ENCODE measurements at regions not wholly inside any gene's neighbourhood (a gene's known extent, or its start where the extent isn't known, plus 50 kb on each side); places are given as distances from the start of the nearest gene placed in this dataset.
"Not testable (repeated sequence)": the region's sequence is repeated elsewhere in the genome, so short reads cannot be mapped to it uniquely, and the experiment has no call there.

DNA sequence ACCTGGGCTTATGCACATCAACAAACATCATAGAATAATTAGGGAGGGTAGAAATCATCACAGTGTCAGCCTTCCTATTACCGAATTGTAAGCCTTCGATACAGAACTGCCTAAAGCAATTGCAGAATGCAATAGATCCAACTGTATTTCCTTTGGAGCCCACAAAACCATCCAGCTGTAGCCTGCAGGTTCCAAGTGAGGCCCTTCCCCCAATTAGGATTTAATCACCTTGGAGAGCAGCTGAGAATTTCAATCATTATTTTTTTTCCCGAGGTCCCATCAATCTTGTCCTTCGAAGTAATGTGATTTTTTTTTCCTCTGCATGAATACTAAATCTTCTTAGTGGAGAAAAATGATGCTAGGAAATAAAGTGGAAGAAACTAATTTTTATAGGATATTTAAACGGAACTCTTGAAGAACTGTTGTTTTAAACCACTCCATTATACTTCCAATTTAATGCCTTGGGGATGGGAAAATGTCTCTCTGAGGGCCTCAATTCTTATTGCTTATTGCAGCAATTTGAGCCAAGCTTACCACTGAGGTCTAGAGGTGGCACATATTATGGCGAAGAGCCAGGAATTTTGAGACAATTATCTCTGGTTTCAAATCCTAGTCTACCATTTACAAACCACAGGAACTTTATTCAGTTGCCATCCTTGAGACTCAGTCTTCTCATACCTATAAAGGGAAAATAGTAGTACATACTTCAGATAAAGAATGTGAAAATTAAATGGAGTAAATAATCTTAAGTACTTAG is 953.4 kb upstream of the IGFBP7 start:
- DNase-seq (ENCODE audit: low spot score) = no peak

DNA sequence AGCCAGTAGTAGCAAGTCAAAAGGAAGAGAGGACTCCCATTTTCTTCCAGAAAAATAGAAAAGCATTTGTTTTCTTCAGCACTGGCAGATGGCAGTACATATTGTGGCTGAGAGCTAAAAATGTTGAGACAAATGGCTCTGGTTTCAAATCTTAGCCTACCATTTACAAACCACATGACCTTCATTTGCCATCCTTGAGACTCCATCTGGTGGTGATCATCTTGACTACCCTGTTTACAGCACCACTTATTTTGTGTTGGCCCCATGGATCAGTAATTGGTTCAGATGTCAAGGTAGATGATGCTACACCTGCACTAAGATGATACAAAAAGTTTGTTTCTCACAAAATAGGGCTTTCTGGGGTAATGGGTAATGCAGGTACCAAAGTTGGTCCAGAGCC is 951.8 kb upstream of the IGFBP7 start:
- no peak for DNase-seq (ENCODE audit: low spot score)

DNA sequence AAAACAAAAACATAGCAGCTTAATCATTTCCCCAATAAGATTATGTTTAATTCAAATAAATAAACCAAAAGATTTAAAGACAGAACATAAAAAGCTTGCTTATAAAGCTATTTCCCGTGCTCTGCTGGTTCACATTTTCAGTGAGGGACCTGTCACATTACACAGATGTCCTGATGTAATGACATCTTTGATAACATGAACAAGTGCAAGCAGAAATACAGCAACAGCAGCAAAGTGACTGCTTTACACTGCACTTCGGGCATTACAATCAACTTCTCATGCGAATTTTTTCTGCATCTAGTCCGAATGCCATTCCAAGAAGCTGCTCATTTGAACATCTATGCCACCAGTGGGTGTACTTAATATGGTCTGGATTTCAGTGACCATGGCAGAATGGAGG is 940.3 kb upstream of the IGFBP7 start:
- DNase-seq (ENCODE audit: low spot score) = no peak

DNA sequence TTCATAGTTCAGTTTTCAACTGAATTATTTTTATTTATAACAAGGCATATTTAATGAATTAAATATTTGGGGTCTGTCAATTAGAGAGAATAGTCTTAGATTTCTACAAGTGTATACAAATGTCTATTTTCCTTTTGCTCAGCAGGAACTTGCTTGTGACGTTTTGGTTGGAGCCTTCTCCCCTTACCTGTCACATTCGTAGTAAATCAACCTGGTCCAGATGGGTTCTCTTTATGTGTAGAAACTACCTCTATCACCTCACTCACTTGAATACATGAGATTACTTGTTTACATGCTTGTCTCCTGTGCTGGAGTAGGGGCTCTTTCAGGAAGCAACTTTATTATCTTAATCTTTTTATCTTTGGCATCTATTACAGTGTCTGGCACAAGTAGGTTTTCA is 938.3 kb upstream of the IGFBP7 start:
- DNase-seq (ENCODE audit: low spot score) = no peak

DNA sequence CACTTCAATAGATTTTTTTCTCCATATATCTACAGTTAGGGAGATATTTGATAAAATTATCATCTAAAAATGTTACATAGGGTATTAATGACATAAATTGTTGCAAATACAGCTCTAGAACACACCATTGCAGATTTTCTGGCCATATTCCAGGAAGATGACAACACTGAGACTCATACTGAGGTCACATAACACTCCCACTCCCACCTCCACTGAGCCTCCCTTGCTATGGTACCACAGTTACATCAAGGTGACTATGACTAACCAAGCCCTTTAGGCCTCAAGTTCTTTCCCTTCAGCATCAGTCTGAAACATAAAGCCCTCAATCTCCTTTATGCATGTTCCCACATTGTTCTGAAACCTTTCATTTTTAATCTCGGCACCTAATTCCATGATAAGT is 932.0 kb upstream of the IGFBP7 start:
- no peak for DNase-seq (ENCODE audit: low spot score)

DNA sequence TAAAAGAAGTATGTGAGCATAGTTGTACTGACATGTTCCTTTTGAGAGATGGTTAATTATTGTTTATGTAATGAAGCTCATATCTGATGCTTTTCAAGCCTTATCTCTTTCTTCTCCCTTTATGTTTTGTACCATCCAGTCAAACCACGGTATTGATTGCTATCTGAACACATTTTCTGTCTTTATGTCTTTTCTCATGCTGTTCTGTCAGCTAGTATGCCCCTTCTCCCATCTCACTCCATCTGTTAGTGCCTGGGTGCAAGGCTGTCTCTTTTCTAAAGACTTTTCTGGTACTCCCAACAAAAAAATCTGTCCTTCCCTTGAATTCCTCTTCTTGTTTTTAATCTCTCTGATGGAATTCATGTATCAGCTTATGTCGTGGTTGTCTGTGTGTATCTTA is 883.8 kb upstream of the IGFBP7 start:
- DNase-seq (ENCODE audit: low spot score) = no peak

DNA sequence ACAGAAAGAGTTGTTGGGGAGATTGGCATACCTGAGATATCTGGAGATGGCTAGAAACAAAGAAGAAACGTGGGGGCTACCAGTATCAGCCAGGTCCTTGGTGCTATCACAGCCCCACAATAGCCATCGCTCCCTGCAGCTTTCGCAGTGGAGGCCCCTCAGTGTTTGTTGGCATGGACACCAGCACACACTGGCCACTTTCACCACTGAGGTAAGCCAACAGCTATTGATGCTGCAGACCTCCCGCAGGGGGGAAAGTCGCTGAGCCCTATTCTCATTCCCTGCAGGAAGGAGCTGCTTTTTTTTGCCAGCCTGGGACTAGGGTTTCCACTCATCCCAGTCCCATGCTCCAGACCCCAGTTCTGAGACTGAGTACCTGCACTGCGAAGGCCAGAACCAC is 879.2 kb upstream of the IGFBP7 start:
- no peak for DNase-seq (ENCODE audit: low spot score)

DNA sequence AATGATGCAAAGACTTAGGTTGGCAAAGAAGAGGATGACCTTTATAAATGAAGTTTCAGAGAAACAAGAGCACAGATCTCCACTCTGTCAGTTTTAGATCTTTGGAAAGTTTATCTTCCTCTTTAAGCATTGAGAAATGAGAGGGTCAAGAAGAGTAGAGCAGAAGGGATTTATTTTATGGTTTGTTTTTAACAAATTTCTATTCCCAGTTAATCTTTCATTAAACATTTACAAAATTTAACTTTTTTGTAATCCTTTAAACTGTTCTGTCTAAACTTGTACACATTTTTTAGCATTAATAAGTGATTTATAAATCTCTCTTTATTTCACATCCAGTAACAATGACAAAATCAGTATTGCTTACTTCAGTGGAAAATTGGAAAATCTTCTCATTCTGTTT is 875.0 kb upstream of the IGFBP7 start:
- DNase-seq (ENCODE audit: low spot score) = no peak

DNA sequence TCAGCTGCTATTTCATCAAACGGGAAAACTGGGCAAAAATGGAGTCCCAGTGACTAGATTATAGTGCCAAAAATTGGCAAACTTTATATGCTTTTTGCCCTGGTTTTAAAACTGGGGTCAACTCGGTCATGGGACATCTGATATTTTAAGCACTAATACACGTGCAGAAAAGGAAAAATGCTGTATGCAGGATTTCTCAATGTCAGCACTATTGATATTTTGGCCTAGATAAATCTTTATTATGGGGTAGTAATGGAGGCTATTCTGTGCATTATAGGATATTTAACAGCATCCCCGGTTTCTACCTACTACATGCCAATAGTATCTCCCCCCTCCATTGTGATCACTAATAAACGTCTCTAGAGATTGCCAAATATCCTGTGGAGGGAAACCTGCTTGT is 870.9 kb upstream of the IGFBP7 start:
- DNase-seq (ENCODE audit: low spot score) = no peak

DNA sequence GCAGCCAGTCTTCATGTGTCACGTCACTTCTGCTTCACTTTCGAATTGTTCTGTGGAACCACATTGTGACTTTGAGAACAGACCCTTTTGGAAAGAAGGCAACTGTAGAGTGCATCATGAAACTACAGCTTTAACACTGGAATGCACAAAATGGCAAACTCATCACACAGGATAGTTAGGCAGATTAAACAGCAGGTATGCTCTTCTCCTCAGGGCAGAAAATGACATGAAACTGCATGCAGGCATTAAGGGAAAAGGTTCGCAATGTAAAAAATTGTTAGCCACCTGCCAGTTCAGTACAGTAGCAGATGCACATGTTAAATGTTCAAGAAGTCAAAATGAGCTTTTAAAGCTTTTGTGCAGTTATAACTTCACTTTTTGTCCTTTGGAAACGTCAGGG is 864.6 kb upstream of the IGFBP7 start:
- DNase-seq (ENCODE audit: low spot score) = no peak

DNA sequence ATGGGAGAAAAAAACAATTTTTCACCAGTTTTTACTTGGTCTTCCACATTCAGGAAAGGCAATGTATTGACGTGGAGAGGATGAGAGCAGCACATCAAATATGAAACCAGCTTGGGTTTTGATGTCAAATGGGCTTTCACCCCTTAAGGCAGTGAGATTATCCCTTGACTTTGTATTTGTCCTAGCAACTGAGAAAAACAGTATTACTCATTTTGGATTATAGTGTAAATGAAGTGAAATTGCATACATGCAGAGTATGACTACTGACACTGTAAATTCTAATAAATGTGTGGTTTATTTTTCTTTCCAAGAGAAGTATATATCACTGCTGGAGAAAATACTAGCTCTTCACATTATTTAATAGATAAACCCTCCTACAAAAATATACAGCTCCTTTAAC is 863.6 kb upstream of the IGFBP7 start:
- DNase-seq (ENCODE audit: low spot score) = no peak

DNA sequence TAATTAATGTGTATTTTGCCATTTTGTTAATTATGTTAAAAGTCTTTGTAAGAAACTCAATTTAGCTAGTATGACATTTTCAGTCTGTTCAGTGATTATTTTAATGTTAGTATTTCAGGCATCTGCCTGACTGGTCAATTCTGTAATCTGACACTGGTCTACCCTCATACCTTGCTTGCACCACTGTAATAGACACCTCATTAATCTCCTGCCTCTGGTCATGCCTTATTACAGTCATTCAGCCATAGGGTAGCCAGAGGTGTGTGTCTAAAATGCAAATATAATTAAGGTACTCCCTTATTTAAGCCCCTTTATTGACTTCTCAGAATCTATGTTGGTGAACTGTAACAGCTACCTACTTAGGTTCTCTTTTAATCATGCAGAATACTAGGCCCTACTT is 861.1 kb upstream of the IGFBP7 start:
- no peak for DNase-seq (ENCODE audit: low spot score)

DNA sequence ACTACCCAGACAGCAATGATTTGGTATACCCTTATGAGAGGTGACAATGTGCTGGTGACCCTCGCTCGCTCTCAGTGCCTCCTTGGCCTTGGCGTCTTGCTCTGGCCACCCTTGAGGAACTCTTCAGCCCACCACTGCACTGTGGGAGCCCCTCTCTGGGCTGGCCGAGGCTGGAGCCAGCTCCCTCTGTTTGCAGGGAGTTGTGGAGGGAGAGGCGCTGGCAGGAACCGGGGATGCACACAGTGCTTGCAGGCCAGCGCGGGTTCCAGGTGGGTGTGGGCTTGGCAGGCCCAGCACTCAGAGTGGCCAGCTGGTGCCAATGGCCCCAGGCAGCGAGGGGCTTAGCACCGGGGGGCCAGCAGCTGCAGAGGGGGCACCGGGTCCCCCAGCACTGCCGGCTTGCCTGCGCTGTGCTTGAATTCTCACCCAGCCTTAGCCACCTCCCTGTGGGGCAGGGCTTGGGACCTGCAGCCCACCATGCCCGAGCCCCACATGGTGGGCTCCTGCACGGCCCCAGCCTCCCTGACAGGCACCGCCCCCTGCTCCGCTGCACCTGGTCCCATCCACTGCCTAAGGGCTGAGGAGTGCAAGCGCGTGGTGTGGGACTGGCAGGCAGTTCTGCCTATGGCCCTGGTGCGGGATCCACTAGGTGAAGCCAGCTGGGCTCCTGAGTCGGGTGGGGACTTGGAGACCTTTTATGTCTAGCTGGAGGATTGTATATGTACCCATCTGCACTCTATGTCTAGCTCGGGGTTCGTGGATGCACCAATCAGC is 857.0 kb upstream of the IGFBP7 start:
- no peak for DNase-seq (ENCODE audit: low spot score)

DNA sequence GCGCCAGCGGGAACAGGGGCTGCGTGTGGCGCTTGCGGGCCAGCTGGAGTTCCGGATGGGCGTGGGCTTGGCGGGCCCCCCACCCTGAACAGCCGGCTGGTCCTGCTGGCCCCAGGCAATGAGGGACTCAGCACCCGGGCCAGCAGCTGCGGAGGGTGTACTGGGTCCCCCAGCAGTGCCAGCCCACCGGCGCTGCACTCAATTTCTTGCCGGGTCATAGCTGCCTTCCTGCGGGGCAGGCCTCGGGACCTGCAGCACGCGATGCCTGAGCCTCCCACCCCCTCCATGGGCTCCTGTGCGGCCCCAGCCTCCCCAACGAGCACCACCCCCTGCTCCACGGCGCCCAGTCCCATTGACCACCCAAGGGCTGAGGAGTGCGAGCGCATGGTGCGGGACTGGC is 855.2 kb upstream of the IGFBP7 start:
- DNase-seq (ENCODE audit: low spot score) = not testable (repeated sequence)

DNA sequence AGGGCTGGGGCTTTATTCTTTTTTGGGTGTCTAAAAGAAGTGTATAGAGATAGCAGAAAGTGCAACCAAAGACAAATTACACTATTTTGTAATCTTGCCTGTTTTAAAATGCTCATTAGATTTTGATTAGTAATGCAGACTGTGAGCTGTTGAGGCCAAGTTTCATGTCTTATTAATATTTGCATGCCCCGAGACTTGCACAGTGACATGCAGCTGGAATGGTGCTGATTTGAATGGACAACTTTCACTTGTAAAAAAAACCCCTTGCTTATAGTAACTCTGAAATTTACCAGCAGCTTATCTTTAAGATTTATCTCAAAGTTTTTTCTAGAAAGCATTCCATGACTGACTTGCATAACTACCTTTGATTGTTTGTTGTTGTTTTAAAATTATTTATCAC is 835.1 kb upstream of the IGFBP7 start:
- no peak for DNase-seq (ENCODE audit: low spot score)

DNA sequence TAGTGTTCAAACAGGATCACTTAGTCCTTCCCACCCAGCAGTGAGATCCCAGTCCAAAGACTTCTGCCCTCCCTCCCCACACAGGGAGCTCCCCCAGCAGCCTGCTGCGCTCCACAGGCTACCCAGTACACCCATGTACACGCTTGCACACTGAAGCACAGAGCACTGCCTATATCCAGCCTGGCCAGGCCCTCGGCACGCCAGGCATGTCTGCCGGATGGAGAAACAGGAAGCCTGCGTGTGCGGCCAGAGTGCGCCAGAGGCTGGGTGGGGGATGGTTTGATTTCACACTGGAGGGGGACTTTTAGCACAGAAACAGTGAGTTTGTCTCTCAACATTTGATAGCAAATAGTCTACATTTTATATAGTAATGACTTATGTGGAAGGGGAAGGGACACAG is 833.5 kb upstream of the IGFBP7 start:
- no peak for DNase-seq (ENCODE audit: low spot score)

DNA sequence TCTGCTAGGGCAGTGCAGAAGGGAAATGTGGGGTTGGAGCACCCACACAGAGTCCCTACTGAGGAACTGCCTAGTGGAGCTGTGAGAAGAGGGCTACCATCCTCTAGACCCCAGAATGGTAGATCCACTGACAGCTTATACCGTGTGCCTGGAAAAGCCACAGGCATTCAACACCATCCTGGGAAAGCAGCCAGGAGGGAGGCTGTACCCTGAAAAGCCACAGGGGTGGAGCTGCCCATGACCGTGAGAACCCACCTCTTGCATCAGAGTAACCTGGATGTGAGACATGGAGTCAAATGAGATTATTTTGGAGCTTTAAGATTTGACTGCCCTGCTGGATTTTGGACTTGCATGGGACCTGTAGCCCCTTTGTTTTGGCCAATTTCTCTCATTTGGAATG is 827.1 kb upstream of the IGFBP7 start:
- not testable (repeated sequence) for DNase-seq (ENCODE audit: low spot score)

DNA sequence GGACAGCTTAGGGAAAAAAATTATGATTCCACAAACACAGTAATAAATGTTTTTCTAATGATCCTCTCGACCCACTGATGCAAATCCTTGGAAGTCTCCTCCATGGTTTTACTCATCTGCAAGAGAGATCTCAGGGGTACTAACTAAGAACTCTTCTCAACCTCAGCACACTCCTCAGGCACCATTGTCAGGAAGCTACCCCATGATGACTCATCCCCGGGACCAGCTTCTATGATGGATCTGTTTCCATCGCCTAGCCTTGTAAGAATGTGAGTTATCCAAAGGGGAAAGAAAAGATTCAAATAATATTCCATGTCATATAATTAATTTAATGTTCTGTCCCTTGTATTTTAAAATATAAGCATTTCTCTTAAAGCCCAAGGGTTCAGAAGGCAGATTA is 816.1 kb upstream of the IGFBP7 start:
- no peak for DNase-seq (ENCODE audit: low spot score)

DNA sequence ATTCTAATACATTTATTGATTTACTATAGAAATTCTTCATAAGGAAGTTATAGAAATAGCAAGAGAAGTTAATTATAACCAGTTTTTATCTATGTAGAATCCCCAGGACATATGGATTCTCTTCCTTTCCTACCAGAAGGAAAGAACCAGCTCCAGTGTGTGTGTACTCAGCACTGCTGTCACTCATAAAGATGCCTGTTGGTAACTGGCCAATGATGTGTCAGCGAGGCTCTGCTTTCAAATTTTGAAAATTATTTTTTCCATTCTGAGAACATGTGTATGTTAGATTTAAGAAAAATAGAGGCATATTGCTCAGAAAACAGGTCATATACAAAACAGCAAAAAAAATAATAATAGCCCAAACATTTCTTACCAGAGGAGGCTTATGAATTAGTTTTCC is 814.8 kb upstream of the IGFBP7 start:
- DNase-seq (ENCODE audit: low spot score) = no peak

DNA sequence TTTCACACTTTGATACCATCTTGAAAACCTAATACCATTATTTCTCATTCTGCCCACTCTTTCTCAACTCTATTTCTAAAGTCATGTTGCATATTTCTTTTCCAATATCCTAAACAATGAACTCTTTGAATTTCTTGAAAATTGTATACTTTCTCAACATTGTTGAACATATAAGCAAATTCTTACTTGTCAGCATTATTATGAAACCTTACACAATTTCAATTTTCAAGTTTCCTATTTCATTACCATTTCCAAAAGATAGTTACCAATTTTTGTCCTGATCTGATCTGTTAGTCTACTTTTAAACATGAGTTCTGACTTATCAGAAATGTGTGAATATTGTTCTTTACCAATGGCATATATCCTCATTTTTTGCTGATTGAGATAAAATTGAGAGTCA is 806.3 kb upstream of the IGFBP7 start:
- no peak for DNase-seq (ENCODE audit: low spot score)

DNA sequence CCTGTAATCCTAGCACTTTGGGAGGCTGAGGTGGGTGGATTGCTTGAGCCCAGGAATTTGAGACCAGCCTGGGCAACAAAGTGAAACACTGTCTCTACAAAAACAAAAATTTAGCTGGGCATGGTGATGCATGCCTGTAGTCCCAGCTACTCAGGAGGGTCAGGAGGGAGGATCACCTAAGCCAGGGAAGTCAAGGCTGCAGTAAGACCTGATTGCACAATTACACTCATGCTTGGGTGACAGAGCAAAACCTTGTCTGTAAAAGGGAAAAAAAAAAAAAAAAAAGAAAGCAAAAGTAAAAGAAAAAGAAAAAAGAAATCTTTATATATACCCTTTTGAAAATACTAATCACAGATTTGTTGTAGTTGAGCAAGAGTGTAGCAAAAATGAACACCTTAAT is 801.0 kb upstream of the IGFBP7 start:
- DNase-seq (ENCODE audit: low spot score) = no peak

DNA sequence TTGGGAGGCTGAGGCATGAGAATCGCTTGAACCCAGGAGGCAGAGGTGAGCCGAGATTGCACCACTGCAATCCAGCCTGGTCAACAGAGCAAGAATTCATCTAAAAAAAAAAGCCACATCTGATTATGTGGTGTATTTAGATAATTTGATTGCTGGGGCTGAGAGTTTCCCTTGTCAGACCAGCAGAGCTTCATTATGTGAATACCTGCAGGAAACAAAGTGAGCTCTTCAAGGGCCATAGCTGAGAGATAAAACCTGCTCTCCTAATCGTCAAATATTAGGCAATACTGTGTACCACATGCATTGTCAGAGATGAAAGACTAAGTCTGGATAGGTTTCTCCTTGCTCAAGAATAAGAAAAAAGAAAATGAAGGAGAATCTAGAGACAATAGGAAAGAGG is 800.0 kb upstream of the IGFBP7 start:
- DNase-seq (ENCODE audit: low spot score) = no peak

DNA sequence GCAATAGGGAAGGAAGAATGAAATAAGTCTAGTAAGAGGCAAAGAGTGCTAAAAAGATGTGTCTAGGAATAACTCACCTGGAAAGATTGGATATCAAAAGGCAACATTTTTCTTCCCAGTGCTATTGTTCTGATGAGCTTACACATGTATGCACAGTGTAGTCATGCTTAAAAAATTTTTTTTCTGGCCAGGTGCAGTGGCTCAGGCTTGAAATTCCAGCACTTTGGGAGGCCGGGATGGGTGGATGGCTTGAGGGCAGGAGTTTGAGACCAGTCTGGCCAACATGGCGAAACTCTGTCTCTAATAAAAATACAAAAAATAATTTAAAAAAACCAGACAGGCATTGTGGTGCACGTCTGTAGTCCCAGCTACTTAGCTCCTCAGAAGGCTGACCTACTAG is 795.8 kb upstream of the IGFBP7 start:
- DNase-seq (ENCODE audit: low spot score) = no peak

DNA sequence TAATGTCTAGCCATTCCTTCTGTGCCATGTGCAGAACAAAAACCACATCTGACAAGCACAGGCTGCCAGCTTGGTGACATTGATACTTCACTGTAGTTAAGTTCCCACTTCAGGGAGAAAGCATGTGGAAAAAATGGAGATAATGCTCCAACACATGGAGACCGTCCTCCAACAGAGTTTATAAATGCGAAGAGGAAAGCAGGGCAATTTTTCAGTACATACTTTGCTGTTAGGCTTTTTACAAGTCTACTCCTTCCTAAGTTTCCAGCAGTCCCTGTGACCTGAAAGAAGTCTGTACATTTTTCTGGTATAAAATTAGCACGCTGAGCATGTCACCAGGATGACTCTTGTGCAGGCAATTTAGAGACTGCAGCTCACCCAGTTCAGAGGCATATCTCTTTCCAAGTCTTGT is 766.9 kb upstream of the IGFBP7 start:
- DNase-seq (ENCODE audit: low spot score) = no peak
